ENCODE measurements at regions not wholly inside any gene's neighbourhood (a gene's known extent, or its start where the extent isn't known, plus 50 kb on each side); places are given as distances from the start of the nearest gene placed in this dataset.

DNA sequence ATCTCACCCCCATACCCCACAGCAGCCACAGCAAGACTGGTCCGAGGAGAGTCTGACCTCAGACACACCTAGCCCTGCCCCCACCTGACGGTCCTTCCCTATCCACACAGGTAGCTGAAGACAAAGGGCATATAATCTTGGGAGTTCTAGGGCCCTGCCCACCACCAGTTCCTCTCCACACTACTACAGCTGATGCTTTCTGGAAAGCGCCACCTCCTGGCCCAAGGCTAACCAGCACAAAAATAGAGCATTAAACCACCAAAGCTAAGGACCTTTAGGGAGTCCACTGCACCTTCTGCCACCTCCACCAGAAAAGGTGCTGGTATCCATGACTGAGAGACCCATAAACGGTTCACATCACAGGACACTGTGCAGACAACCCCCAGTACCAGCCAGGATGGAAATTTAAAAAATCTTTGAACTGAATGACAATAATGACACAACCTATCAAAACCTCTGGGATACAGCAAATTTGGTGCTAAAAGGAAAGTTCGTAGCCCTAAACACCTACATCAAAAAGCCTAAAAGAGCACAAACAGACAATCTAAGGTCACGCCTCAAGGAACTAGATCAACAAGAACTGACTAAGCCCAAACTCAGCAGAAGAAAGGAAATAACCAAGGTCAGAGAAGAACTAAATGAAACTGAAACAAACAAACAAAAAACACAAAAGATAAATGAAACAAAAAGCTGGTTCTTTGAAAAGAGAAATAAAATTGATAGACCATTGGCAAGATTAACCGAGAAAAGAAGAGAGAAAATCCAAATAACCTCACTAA, 122.1 kb upstream of the TPRG1 start:
- DNase-seq = no peak

DNA sequence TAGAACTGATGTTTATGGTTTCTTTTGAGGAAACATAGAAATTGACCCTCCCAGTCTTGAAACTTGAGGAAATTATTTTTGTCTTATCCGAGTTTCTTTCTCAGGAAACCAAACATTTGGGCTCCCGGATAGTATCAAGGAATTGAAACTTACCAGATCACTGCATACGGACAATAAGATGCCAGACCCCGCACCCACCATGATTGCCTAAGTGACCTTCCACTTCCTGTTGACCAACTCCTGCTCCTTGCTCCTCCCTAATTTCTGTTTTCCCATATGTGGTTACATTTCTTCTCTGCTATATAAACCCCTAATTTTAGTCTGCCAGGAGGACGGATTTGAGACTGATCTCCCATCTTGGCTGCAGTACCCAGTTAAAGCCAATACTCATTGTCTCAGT, 118.4 kb upstream of the TPRG1 start:
- no peak for DNase-seq

DNA sequence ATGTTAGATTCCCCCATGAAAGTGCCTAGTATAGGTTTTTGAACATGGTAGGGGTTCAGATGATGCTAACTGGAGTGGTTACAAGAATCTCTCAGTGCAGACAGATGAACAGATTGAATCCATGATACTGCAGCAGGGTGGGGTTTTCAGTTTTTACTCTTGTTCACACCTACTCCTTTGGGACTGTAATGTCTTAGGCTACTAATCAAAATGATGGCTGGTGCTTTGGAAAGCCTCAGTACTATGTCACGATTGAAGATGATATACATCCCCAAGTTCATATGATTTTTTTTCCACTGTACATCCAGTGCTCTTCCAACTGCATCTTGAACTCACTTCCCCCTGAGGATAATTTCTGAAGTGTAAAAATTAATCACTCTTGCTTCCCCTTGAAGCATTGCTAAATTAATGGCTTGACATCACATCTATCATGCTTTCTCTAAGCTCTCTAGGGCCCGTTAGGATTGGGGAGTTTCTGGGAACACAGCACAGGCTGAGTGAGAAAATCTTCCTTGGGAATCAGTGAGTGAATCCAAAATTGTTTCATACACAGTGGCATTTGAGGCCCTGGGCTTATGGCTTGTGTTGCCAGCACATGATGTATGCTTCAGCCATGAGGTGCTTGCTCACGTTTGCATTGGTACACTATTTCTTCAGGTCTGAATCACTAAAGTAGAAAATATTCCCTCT, 115.0 kb upstream of the TPRG1 start:
- no peak for DNase-seq

DNA sequence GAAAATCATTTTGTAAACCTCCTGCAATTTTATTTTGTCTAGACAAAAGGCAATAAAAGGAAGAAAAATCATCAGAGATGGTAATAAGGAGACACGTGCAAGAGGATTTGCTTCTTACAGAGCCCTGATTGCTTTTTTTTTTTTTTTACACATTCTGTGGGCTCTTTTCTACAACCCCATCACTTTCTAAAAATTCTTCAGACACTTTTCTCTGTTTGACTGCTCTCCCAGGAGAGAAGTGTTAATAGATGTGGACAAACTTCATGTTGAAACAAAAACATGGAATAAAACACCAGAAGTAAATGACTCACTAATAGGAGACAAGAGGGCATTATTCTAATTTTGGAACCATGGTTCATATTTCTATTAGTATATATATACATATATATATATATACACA, 114.4 kb upstream of the TPRG1 start:
- DNase-seq = no peak

DNA sequence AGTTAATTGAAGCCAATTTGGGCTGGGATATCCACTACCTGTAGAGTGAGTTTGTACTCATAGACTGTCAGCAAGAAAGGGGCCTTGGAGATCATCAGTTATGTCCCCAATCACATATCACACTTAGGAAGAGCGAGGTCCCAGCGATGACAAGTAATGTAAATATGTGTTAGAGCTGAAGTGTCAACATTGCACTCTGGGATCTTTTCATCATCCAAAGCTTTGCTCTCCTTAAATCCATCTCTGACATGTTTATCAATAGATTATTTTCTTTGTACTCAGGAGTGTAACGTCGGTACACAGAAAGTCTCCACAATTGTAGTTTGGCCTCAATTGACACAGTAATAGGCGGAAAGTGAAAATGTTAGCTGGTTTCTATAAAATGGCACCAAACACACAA, 113.7 kb upstream of the TPRG1 start:
- DNase-seq = no peak

DNA sequence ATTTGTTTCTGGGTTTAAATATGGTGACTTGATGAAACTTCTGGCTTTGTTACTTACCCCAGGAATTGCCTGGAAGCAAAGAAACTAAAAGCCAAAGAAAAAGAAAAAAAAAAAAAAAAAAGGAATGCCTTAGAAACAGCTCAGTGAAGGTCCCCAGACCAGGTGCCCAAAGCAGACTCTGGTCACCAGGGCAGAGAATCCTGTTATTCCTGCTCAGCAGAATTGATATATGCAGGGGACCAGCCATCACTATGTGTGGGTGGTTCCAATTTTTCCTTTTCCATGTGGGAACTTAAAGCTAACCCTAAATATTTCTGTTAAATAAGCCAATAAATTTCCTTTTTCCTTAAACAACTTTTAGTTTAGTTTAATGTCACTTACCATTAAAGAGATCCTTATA, 100.8 kb upstream of the TPRG1 start:
- no peak for DNase-seq

DNA sequence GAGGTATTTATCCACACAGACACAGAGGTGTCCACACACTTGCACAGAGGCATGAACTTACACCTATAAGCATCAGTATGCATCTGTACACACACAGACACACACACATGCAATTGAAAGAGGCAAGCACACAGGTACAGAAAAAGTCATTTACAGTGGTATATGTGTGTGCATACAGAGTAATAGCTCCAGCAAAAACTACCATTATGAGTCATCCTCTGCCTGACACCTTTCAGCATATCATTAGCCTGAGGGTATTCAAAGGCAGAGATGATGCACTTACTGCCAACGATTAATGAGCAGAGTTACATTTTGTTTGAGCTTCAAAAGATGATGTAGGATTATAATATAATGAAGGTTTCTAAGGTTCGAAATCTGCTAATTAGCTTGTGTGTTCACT, 100.3 kb upstream of the TPRG1 start:
- DNase-seq = no peak

DNA sequence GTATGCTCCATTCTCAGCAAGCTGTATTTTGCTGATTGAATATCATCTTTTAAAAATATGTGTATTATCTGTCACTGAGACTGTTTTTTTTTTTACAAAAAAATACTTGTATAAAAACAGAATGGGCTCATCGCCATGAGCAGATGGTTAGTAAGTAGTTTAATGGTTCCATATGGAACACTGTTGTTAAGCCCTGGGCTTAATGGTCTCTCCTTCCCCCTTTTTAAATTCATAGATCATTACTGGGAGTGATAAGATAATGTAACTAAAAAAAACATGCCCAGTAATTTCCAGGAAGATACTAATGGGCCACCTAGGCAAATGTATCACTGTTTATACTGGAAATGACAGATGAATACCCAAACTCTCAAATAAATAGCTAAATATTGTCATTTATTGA, 95.3 kb upstream of the TPRG1 start:
- no peak for DNase-seq

DNA sequence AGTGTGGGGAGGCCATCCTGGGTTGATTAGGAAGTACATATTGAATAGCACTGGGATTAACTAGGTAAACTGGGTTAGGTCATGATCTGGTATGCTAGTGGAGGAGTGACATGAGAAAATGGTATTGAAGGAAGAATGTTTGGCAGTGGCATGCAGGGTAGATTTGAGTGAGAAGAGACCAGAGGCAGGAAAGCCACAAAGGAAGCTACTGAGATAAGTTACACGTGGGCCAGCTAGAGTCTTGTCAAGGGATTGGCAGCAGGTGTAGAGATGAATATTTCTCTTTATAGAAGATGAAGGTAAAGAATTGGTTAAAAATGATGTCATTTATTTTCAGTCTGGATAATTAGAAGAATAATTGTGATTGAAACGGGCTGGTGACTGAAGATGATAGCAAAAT, 91.0 kb upstream of the TPRG1 start:
- no peak for DNase-seq

DNA sequence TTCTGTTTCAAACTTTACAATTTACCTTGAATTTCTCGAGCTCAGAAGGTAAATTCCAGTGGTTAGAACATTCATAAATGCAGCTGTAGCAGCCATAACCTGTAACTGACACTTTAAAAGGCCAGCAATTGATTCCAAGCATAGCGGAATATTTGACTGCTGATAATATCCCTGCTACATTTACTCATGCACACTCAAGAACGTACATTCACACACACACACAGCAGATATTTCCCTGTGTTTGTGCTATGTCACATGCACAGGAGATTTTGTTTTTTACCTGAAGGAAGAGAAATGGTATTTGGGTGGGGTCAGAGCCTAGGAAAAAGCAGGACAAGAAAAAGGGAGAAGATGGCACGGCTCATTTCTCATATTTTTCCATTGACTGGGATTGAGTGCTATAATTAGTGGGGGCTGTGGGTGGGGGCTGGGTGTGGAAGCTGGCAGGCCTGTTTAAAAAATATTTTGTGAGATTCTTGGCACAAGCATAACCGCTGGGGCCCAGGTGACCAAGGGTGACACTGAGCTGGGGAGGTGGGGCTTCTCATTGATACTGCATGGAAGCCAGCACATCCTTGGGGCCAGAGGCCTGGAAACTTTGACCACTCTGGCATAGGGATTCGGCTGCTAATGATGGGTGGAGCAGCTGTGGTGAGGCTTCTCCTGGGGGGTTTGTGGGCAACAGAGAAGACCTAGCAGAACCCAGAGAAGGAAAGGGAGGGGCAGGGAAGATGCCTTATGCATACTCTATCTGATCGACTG, 88.9 kb upstream of the TPRG1 start:
- DNase-seq = no peak

DNA sequence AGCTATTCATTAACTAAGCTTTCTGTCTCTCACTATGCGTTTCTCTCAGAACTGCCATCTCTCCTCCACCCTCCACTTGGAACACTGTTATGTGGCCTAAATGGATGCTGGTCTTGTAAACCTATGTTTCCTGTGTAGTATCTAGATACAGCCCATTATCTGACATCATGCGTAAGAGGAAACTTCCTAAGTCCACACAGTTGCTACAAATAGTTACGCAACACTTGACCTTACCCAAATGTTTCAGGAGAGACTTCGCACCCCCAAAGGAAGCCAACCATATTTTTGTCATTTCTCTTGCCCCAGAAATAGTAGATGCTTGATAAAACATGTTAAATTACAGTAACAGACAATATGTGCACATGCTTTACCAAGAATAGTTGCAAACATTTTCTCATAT, 87.2 kb upstream of the TPRG1 start:
- no peak for DNase-seq

DNA sequence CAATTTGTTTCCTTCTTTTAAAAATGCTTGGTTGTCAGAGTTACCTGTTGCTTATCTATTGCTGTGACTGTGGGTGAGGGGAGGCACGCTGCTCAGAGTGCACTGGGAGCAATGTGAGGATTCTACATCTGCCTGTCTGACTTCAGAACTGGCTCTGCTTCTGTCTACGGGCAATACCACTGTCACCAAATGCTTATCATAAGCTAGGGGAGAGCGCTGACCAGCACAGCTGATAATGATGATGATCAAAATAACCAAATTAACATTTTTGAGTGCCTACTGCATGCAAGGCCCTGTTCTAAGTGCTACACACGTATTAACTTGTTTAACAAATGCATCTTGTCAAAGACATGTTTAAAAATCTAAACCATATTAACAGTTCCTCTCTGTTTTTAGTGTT, 79.2 kb upstream of the TPRG1 start:
- DNase-seq = no peak

DNA sequence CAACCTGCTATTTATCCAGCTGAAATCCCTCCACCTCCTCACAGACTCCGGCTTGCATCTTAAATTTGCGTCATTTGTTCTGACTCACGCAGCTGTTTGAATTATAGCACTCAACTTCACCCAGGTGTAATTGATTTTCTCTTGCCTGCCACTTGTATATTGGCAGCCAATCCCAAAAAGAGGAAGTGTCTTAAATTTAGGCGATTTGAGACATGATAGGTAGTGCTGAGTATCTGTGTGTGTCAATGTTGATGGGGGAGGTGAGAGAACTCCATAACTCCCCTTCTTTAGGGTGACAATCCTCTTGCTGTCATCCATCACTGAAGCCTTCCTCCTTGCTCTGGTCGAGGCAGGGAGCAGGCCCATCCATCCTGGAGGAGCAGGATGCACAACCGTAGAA, 77.2 kb upstream of the TPRG1 start:
- no peak for DNase-seq

DNA sequence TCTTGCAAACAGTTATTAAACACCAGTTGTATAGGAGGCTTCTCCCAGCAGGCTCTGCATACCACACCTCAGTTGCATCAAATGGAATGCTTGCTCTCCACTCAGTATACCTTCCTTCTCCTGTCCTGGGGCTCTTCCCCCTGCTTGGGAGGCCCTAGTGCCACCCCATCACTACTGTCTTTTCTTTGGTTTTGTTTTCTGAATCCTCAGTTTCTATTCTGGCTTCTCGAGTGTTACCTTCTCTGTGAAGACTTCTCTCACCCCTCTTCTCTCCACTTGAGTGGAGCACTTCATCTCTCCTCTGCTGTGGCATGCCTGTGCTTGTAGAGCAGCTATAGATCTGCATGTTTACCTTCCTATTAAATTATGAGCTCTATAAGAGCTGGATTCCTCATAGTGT, 75.7 kb upstream of the TPRG1 start:
- DNase-seq = no peak

DNA sequence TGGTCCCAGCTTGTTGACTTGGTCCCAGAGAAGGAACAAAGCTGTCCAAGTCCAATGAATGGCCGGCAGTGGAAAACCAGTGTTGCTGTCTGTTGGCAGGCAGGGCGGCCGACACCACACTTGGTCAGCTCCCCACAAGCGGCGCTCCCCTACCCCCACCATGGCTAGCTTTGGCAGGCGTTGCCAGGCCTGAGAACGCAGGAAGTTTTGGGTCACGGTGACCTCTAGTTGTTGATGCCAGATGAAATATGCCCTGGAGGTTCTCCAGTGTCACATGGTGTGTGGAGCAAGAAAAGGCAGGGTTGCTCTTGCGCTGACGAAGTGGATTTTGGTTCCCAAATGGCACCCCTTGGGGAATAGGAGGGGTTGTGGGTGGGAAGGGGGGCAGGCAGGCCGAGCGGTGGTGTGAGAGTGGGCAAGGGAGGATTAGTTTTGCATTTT, 72.7 kb upstream of the TPRG1 start:
- no peak for DNase-seq

DNA sequence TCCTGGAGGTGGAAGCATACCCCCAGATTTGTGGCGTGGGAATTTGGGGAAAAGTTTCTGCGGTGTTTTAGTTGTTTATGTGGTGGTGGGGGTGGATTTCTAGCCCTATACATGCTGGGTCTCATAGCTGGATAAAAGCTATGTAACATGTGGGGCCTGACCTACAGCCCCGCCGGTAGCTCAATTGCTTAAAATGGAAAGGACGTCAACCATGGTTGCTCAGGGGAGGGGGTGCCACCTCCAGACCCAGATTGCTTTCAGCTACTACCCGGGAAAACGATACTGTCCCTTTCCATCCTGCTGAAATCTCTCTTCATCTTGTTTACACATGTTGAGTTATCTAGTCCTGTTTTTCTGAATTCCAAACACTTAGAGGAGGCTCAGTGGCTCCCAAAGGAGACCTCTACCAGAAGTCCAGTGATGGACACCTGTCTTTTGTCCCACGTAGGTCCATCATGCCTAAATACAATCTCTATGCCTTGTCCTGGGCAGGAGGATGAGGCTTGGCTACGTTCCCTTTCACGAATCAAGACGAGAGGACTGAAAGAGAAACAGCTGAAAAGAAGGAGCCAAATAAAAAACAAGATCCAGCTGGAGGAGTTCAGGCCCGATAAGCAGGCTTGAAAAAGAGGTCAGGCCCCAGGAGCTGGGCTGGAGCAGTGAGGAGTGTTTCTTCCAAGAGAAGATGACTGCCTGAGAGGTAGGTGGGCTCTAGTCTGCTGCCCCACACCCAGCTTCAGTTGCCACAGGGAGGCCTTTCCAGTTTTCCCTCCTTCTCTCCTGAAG, 72.1 kb upstream of the TPRG1 start:
- no peak for DNase-seq

DNA sequence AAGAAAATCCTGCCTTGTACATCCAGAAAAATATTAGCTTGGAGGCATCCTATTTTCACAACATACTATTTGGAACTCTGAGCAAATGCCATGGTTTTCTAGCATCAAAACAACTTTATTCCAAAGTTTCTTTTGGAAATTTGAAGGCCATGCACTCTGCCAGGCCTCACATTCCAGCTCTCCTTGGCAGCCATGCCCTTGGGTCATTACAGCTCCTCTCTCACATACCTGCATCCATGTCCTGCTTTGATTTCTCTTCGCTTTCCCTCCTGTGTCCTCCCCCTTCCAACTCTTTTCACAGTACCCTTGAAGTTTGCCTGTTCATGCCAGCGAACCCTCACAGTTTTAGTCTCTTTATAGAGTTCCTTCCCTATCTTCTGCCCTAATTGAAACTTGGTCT, 70.9 kb upstream of the TPRG1 start:
- no peak for DNase-seq

DNA sequence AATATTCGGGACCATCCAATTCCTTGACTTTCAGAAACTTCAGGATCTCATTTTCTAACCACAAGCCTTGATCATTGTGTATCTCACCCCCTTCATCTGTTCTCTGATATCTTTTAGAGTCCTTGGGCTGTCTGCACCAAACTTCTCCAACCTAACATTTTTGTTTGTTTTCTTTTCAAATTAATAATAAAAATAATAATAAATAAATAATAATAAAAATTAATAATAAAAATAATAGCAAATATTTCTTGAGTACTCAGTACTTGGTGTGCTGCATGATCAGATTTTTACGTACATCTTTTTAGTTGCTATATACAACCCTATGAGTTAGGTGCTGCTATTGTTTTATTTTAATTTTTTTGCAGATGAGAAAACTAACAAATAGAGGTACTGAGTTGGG, 70.2 kb upstream of the TPRG1 start:
- no peak for DNase-seq

DNA sequence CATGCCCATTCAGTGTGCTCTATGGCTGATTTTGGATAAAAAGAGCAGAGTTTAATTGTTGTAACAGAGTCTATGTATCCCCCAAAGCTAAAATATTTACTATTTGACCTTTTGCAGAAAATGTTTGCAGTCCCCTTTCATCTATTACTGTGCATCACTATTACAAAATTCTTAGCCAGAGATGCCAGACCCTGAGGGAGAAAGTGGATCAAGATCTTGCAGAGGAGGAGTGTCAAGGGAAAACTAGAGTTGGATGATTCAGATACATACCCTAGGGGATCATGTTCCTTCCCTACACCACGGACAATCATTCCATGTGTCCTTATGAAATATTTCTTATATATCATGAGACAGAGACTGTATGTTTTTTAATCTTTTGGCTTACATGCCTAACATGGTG, 68.6 kb upstream of the TPRG1 start:
- DNase-seq = no peak

DNA sequence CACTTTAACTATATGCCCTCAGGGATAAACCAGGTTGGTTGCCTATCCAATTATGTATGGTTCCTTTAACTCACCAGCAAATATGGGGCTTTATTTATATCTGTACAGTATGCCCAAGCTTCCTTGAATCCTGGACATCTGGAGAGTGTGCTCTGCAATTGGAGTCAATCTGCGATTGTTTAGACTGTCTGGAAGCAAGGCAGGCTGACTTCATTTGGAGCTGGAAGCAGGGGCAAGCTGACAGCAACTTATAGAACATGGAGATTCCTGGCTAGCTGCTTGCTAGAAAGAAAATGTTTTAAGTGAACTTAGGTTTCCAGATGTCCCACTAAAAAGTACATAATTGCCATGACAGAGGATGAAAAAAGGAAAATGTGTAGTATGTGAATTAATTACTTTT, 63.7 kb upstream of the TPRG1 start:
- no peak for DNase-seq

DNA sequence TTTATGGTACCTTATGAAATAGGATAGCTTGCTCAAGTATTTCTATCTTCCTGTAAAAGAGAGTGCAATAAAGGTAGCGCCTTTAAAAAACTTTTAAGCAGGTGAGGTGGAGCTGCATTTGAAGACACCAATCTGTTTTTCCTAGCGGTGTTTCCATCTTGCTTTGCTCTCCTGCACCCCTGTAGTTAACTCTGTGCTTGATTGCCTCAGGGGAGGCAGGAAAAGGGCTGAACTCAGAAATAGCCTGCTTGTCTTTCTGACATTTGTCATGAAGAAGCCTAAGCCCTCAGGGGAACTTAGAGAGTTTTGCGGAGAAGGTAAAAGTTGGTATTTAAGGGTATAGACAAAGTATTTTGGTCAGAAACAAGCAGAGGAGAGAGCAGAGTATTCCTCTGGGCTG, 63.0 kb upstream of the TPRG1 start:
- no peak for DNase-seq

DNA sequence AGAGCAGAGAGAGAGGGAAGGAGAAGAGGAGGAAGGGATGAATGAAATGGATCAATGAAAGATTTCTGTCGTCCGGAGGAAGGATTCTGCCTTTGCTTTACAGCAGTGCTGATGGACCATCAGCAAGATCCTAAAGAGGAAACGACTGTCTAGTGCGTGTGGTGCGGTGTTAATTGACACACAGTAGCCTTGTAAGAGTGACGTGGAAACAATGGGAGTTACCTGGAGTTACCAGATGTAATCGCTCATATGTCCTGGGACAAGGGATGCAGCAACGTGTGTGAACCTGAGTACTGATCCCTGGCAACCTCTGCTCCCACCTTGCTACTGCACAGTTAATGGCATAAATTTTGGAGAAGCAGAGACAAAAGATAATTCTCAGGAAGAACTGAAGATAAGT, 62.6 kb upstream of the TPRG1 start:
- no peak for DNase-seq

DNA sequence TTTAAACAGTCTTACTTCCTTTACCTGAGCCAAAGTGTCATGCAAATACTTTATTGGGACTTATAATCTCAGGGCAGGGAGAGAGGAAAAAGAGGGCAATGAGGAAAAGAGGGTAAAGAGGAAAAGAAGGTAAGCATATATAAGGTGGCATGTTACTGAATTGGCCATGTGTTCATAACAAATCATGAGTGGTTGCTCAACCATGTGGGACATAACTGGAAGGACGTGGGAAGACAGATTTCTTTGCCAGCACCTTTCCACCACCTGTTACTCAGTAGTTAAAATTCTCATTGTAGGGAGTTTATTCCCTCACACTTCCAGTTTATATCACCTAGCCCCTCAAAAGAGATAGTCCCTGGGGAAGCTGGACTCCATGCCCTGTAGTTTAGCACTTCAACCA, 54.7 kb upstream of the TPRG1 start:
- DNase-seq = no peak

Data from activated effector memory CD4-positive, alpha-beta T cell treated with Interleukin-2 at 50 U/mL for 16 hours (primary cell).